HG03571 (cell line): ENCODE measurements at regions not wholly inside any gene's neighbourhood (a gene's known extent, or its start where the extent isn't known, plus 50 kb on each side); places are given as distances from the start of the nearest gene placed in this dataset.

Experiments used
- ATAC-seq: cut with Tn5 transposase; IDR thresholded peaks from one replicate; pipeline ENCODE4 v1.9.1; 2021; ENCODE audit not compliant: unreplicated experiment

- peak; percentile 26 for ATAC-seq
Observed at GRCh38 chr15:99507504-99508310, 58.1 kb upstream of the MEF2A start.

- no peak for ATAC-seq
Observed at GRCh38 chr15:99508311-99508645, 57.5 kb upstream of the MEF2A start.

GRCh38 chr15:99508852-99509251 lies 56.9 kb upstream of the MEF2A start:
- ATAC-seq = no peak

- no peak for ATAC-seq
Observed at GRCh38 chr15:99509686-99510461, 55.9 kb upstream of the MEF2A start.

- no peak for ATAC-seq
Observed at GRCh38 chr15:99511531-99511865, 54.3 kb upstream of the MEF2A start.

GRCh38 chr15:99511866-99512661 lies 53.7 kb upstream of the MEF2A start:
- peak; percentile 70 for ATAC-seq

- ATAC-seq = no peak
Observed at GRCh38 chr15:99514306-99514705, 51.5 kb upstream of the MEF2A start.
